HepG2 (cell line): ENCODE measurements at regions not wholly inside any gene's neighbourhood (a gene's known extent, or its start where the extent isn't known, plus 50 kb on each side); places are given as distances from the start of the nearest gene placed in this dataset.

Source experiments
- ATAC-seq: fragments of 200-7000 bp; cut with Tn5 transposase; 3 replicates; pipeline ENCODE4 v1.9.1; 2020; ENCODE audit warnings: mild to moderate bottlenecking, moderate library complexity
- BruUV-seq: library from RNA; stranded (reverse); fragments of 400-500 nt; replicated peaks from 2 replicates; lab custom pipeline; 2021; lab: Mats Ljungman, UMichigan
- CTCF ChIA-PET: fragments of 300-600 bp; formaldehyde crosslinking; extraction: SDS; loops from one replicate; lab custom pipeline; 2021; ENCODE audit warnings: low total read pairs, inconsistent platforms, low intra/inter-chr PET ratio; lab: Yijun Ruan, JAX
- POLR2A ChIA-PET: fragments of 350-600 bp; sonication (Branson Sonifier 250); formaldehyde crosslinking; loops from one replicate; lab custom pipeline; 2020; ENCODE audit warnings: antibody characterized with exemption, inconsistent platforms; lab: Yijun Ruan, JAX
- DNase-seq: peaks from one replicate; pipeline ENCODE4 v3.0.0-alpha.2; 2015; ENCODE audit warnings: low spot score
- FAIRE-seq: peaks from 3 replicates; lab custom pipeline; 2011; peaks lifted over from hg19 to GRCh38; lab: Jason Lieb, UNC
- H2AFZ ChIP-seq: one replicate; pipeline ENCODE4 v1.6.1; 2011; ENCODE audit warnings: low read length, inconsistent platforms
- H3K27ac ChIP-seq: fragments of 300-600 bp; 3 replicates; pipeline ENCODE4 v1.8.0; 2011; ENCODE audit warnings: mixed run types, mild to moderate bottlenecking, mixed read lengths, low read length, inconsistent platforms; ENCODE audit not compliant: insufficient read depth; ENCODE audit errors: extremely low read length
- H3K27me3 ChIP-seq, 2 experiments: fragments of 200-600 bp in 1 of 2; 2 replicates in 1 of 2; 3 replicates in 1 of 2; pipeline versions ENCODE4 v1.6.0 to v1.8.0; 2011; ENCODE audit warnings: low read length in 2 of 2, mild to moderate bottlenecking in 2 of 2, moderate library complexity in 2 of 2, inconsistent platforms in 1 of 2; ENCODE audit not compliant: insufficient read depth in 2 of 2, control insufficient read depth in 1 of 2
- H3K36me3 ChIP-seq, 2 experiments: fragments of 200-600 bp in 1 of 2; replicated peaks in 1 of 2; 2 replicates in 1 of 2; 3 replicates in 1 of 2; pipeline versions ENCODE4 v1.5.1 to v1.8.0; 2011; ENCODE audit warnings: low read length in 2 of 2, inconsistent platforms in 1 of 2; ENCODE audit not compliant: insufficient read depth in 2 of 2, control insufficient read depth in 1 of 2
- H3K4me1 ChIP-seq: 2 replicates; pipeline ENCODE4 v1.5.1; 2012; ENCODE audit warnings: low read length, inconsistent platforms; ENCODE audit not compliant: insufficient read depth
- H3K4me2 ChIP-seq: 2 replicates; pipeline ENCODE4 v1.6.0; 2011; ENCODE audit warnings: low read depth, low read length, inconsistent platforms
- H3K4me3 ChIP-seq, 3 experiments: fragments of 200-600 bp in 1 of 3; sonication (generic), shearing (Covaris generic) in 1 of 3; replicated peaks in 1 of 3; 2 replicates each; pipeline ENCODE4 v1.5.1; 2011 to 2016; ENCODE audit warnings: low read length in 3 of 3, inconsistent platforms in 2 of 3, low read depth in 2 of 3, mild to moderate bottlenecking in 2 of 3, control low read depth in 1 of 3, mixed read lengths in 1 of 3; ENCODE audit not compliant: insufficient read depth in 1 of 3
- H3K79me2 ChIP-seq: one replicate; pipeline ENCODE4 v1.6.1; 2011; ENCODE audit warnings: low read length, inconsistent platforms; ENCODE audit not compliant: insufficient read depth
- H3K9ac ChIP-seq: 2 replicates; pipeline ENCODE4 v1.6.0; 2011; ENCODE audit warnings: mild to moderate bottlenecking, low read depth, low read length, inconsistent platforms; ENCODE audit not compliant: insufficient read depth
- H3K9me3 ChIP-seq: 2 replicates; pipeline ENCODE4 v1.5.1; 2012; ENCODE audit warnings: mild to moderate bottlenecking, low read length
- H4K20me1 ChIP-seq: 2 replicates; pipeline ENCODE4 v1.6.0; 2011; ENCODE audit warnings: inconsistent platforms, mild to moderate bottlenecking, low read length, moderate library complexity; ENCODE audit not compliant: insufficient read depth
- AGO1 ChIP-seq: fragments of 200-400 bp; formaldehyde crosslinking; IDR thresholded peaks from 2 replicates; pipeline ENCODE4 v1.6.1; 2017; ENCODE audit warnings: mild to moderate bottlenecking, low read depth, low read length, moderate library complexity; ENCODE audit not compliant: poor library complexity, severe bottlenecking
- ERF ChIP-seq: IDR thresholded peaks from 2 replicates; pipeline ENCODE4 v1.6.1; 2018; ENCODE audit warnings: missing biosample characterization, missing genetic modification reagents
- POLR2G ChIP-seq: fragments of 200-400 bp; formaldehyde crosslinking; IDR thresholded peaks from 2 replicates; pipeline ENCODE4 v1.6.1; 2018; ENCODE audit warnings: mild to moderate bottlenecking, low read depth, low read length, moderate library complexity
- RORA ChIP-seq: sonication (generic); formaldehyde crosslinking; IDR thresholded peaks from 2 replicates; pipeline ENCODE4 v1.5.0; 2020; ENCODE audit warnings: mild to moderate bottlenecking, missing genetic modification reagents, moderate library complexity
- ZNF264 ChIP-seq: sonication (generic); formaldehyde crosslinking; IDR thresholded peaks from 2 replicates; pipeline ENCODE4 v1.4.0; 2020; ENCODE audit warnings: missing genetic modification reagents
- ZNF510 ChIP-seq: sonication (generic); formaldehyde crosslinking; IDR thresholded peaks from 2 replicates; pipeline ENCODE4 v1.4.0; 2020; ENCODE audit warnings: low read depth, mild to moderate bottlenecking, missing genetic modification reagents
- WGBS: methylation state at CpG from one replicate; pipeline ENCODE4 v1.1.6; 2017; ENCODE audit warnings: low lambda C conversion rate; 5-methylcytosine and 5-hydroxymethylcytosine counted together
- in situ Hi-C: cut with HindIII; loops from 2 replicates; pipeline ENCODE4 v1.10.0; 2017; ENCODE audit warnings: low pct_unique_long_range_greater_than_20kb; ENCODE audit not compliant: extremely low pct_ligation_motif_present
- intact Hi-C: fragments of 100-400 bp; cut with micrococcal nuclease; formaldehyde crosslinking; loops from one replicate; pipeline ENCODE4 v1.10.0; 2022; ENCODE audit not compliant: unreplicated experiment
- TF ChIP-seq, protein P1 (sequence below): sonication (generic); formaldehyde crosslinking; IDR thresholded peaks from 2 replicates; pipeline ENCODE4 v1.8.1; 2022; ENCODE audit warnings: low read depth, mild to moderate bottlenecking, missing genetic modification reagents

- Histone ChIP-seq H3K4me3 (no peak overlapping the region), H3K9ac (no peak overlapping the region), H3K36me3 (no peaks in the 10 kb centered on the region), H4K20me1 (no peaks in the 10 kb centered on the region), H3K4me2 (no peak overlapping the region), H3K79me2 (no peaks in the 10 kb centered on the region), H3K27ac (no peak overlapping the region), H2AFZ (no peak overlapping the region), H3K4me1 (no peaks in the 10 kb centered on the region), H3K9me3 (no peaks in the 10 kb centered on the region), H3K27me3 (no peaks in the 10 kb centered on the region)
- DNase-seq (no peak), FAIRE-seq (no peak), ATAC-seq (no peak)
- in situ Hi-C loops (no loop called here), intact Hi-C loops (no loop called here)
- no TSS peak for BruUV-seq
- CTCF ChIA-PET, result no interaction called here
- POLR2A ChIA-PET, result no interaction called here
- TF ChIP-seq ZNF510 (CRISPR knock-in tag) (no peak), RORA (no peak), ERF (CRISPR knock-in tag) (no peak), ZNF264 (CRISPR knock-in tag) (no peak), POLR2G (no peak), AGO1 (no peak)
- TF ChIP-seq, protein P1, sequence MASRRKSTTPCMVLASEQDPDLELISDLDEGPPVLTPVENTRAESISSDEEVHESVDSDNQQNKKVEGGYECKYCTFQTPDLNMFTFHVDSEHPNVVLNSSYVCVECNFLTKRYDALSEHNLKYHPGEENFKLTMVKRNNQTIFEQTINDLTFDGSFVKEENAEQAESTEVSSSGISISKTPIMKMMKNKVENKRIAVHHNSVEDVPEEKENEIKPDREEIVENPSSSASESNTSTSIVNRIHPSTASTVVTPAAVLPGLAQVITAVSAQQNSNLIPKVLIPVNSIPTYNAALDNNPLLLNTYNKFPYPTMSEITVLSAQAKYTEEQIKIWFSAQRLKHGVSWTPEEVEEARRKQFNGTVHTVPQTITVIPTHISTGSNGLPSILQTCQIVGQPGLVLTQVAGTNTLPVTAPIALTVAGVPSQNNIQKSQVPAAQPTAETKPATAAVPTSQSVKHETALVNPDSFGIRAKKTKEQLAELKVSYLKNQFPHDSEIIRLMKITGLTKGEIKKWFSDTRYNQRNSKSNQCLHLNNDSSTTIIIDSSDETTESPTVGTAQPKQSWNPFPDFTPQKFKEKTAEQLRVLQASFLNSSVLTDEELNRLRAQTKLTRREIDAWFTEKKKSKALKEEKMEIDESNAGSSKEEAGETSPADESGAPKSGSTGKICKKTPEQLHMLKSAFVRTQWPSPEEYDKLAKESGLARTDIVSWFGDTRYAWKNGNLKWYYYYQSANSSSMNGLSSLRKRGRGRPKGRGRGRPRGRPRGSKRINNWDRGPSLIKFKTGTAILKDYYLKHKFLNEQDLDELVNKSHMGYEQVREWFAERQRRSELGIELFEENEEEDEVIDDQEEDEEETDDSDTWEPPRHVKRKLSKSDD (CRISPR knock-in tag), result no peak
- WGBS, result 38% methylated on average over 7 of the region's 7 CpGs
These were observed 111.1 kb upstream of the CAB39 start for GRCh38 chr2:230601510-230601909.
